Glutamatergic neuron (in vitro differentiated cells): ENCODE measurements at regions not wholly inside any gene's neighbourhood (a gene's known extent, or its start where the extent isn't known, plus 50 kb on each side); places are given as distances from the start of the nearest gene placed in this dataset.
A peak's percentile ranks its signal among the peaks of the same experiment; 100 is the strongest.

Source experiments
- DNase-seq: peaks from one replicate; pipeline ENCODE4 v3.0.0; 2022
- H3K27ac Mint-ChIP-seq: one replicate; pipeline ENCODE4 v1.8.0; 2020; ENCODE audit warnings: mild to moderate bottlenecking, mixed read lengths, inconsistent platforms; ENCODE audit not compliant: unreplicated experiment
- H3K27me3 Mint-ChIP-seq: one replicate; pipeline ENCODE4 v1.8.0; 2020; ENCODE audit warnings: mild to moderate bottlenecking, moderate library complexity, mixed read lengths, inconsistent platforms; ENCODE audit not compliant: unreplicated experiment
- H3K36me3 Mint-ChIP-seq: one replicate; pipeline ENCODE4 v1.8.0; 2020; ENCODE audit warnings: mild to moderate bottlenecking, mixed read lengths, inconsistent platforms; ENCODE audit not compliant: unreplicated experiment
- H3K4me1 Mint-ChIP-seq: one replicate; pipeline ENCODE4 v1.8.0; 2020; ENCODE audit warnings: mild to moderate bottlenecking, low read depth, mixed read lengths, inconsistent platforms; ENCODE audit not compliant: unreplicated experiment
- H3K4me3 Mint-ChIP-seq: one replicate; pipeline ENCODE4 v1.8.0; 2020; ENCODE audit warnings: mild to moderate bottlenecking, mixed read lengths, inconsistent platforms; ENCODE audit not compliant: unreplicated experiment
- H3K9me3 Mint-ChIP-seq: one replicate; pipeline ENCODE4 v1.8.0; 2020; ENCODE audit warnings: mild to moderate bottlenecking, moderate library complexity, mixed read lengths, inconsistent platforms; ENCODE audit not compliant: unreplicated experiment
- CTCF ChIP-seq: fragments of 200-600 bp; sonication (generic); IDR thresholded peaks from one replicate; pipeline ENCODE4 v1.5.0; 2021; ENCODE audit not compliant: partially characterized antibody, unreplicated experiment

- Mint-ChIP-seq H3K4me1 (no peaks in the 10 kb centered on the region), H3K27me3 (no peaks in the 10 kb centered on the region), H3K9me3 (peaks cover 1% of the 10 kb centered on the region), H3K27ac (no peak overlapping the region), H3K4me3 (no peak overlapping the region), H3K36me3 (no peaks in the 10 kb centered on the region)
- no peak for DNase-seq
- TF ChIP-seq CTCF: no peak
Observed at GRCh38 chr10:111923032-111923431, 260.5 kb downstream of the GPAM start.

GRCh38 chr10:111926286-111926685 is 257.3 kb downstream of the GPAM start:
- Mint-ChIP-seq H3K9me3 (no peaks in the 10 kb centered on the region), H3K4me3 (no peak overlapping the region), H3K36me3 (no peaks in the 10 kb centered on the region), H3K27me3 (no peaks in the 10 kb centered on the region), H3K4me1 (no peaks in the 10 kb centered on the region), H3K27ac (no peak overlapping the region)
- no peak for TF ChIP-seq CTCF
- DNase-seq: no peak

GRCh38 chr10:111933937-111934336 is 249.6 kb downstream of the GPAM start:
- no peak overlapping the region for H3K27ac Mint-ChIP-seq
- no peak for DNase-seq

GRCh38 chr10:111934931-111935330 is 248.6 kb downstream of the GPAM start:
- no peak for DNase-seq
- no peaks in the 10 kb centered on the region for H3K27me3 Mint-ChIP-seq

More at GRCh38 chr10:111933937-111934336, 249.6 kb downstream of the GPAM start:
- Mint-ChIP-seq H3K9me3 (no peaks in the 10 kb centered on the region), H3K4me1 (peaks cover 8% of the 10 kb centered on the region), H3K4me3 (no peak overlapping the region), H3K36me3 (no peaks in the 10 kb centered on the region), H3K27me3 (no peaks in the 10 kb centered on the region)
- peak; percentile 44 for TF ChIP-seq CTCF

GRCh38 chr10:111936143-111936542 is 247.4 kb downstream of the GPAM start:
- Mint-ChIP-seq H3K4me1 (peaks cover 8% of the 10 kb centered on the region), H3K4me3 (no peak overlapping the region), H3K9me3 (no peaks in the 10 kb centered on the region), H3K36me3 (no peaks in the 10 kb centered on the region), H3K27ac (no peak overlapping the region), H3K27me3 (no peaks in the 10 kb centered on the region)
- no peak for TF ChIP-seq CTCF
- DNase-seq: no peak

More at GRCh38 chr10:111934931-111935330, 248.6 kb downstream of the GPAM start:
- H3K36me3 Mint-ChIP-seq: no peaks in the 10 kb centered on the region
- peaks cover 8% of the 10 kb centered on the region for H3K4me1 Mint-ChIP-seq
- H3K4me3 Mint-ChIP-seq: no peak overlapping the region
- no peak overlapping the region for H3K27ac Mint-ChIP-seq
- no peak for TF ChIP-seq CTCF
- H3K9me3 Mint-ChIP-seq: no peaks in the 10 kb centered on the region
